ENCODE measurements at regions not wholly inside any gene's neighbourhood (a gene's known extent, or its start where the extent isn't known, plus 50 kb on each side); places are given as distances from the start of the nearest gene placed in this dataset.

DNA sequence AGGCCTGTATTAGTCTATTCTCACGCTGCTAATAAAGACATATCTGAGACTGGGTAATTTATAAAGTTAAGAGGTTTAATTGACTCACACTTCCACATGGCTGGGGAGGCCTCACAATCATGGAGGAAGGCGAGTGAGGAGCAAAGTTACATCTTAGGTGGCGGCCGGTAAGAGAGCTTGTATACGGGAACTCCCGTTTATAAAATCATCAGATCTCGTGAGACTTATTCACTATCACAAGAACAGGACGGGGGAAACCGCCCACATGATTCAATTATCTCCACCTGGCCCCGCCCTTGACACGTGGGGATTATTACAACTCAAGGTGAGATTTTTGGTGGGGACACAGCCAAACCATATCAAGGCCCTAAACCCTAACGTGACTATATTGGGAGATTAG is 110.1 kb downstream of the LLPH start:
- H3K4me3 ChIP-seq (ENCODE audit: low read depth, low read length): no peak overlapping the region
- no peak for DNase-seq (ENCODE audit: low read depth)
- TF ChIP-seq CTCF (conservative IDR thresholded peaks at IDR 0.05; ENCODE audit: low read depth, low read length): no peak

- H3K4me3 ChIP-seq (ENCODE audit: low read depth, low read length): no peak overlapping the region
- DNase-seq (ENCODE audit: low read depth): no peak
- no peak for TF ChIP-seq CTCF (conservative IDR thresholded peaks at IDR 0.05; ENCODE audit: low read depth, low read length)
Measured at GRCh38 chr12:66017736-66018135, 112.8 kb downstream of the LLPH start.
